Natural killer cell (primary cell): ENCODE measurements at regions not wholly inside any gene's neighbourhood (a gene's known extent, or its start where the extent isn't known, plus 50 kb on each side); places are given as distances from the start of the nearest gene placed in this dataset.

Experiments
- ATAC-seq, 3 donors: fragments of 150-1000 bp in 2 of 3; fragments of 200-7000 bp in 1 of 3; cut with Tn5 transposase; 1 replicate in 1 of 3; 2 replicates in 2 of 3; pipeline ENCODE4 v1.10.0; 2021; ENCODE audit warnings: mild to moderate bottlenecking in 2 of 3, moderate library complexity in 2 of 3
- DNase-seq, 2 donors: peaks; one replicate each; pipeline versions ENCODE4 v3.0.0 to v3.0.0-alpha.2; 2013 to 2021; ENCODE audit warnings: mixed read lengths in 1 of 2
- H3K27ac ChIP-seq: one replicate; pipeline ENCODE4 v1.5.1; 2013; ENCODE audit warnings: mild to moderate bottlenecking, low read length
- H3K27me3 ChIP-seq: one replicate; pipeline ENCODE4 v1.6.1; 2013; ENCODE audit warnings: low read length; ENCODE audit not compliant: control insufficient read depth, insufficient read depth
- H3K36me3 ChIP-seq: one replicate; pipeline ENCODE4 v1.6.1; 2013; ENCODE audit warnings: low read length; ENCODE audit not compliant: control insufficient read depth, insufficient read depth
- H3K4me1 ChIP-seq: one replicate; pipeline ENCODE4 v1.6.1; 2013; ENCODE audit warnings: low read length; ENCODE audit not compliant: control insufficient read depth, insufficient read depth
- H3K4me3 ChIP-seq: one replicate; pipeline ENCODE4 v1.5.1; 2013; ENCODE audit warnings: low read length
- H3K9me3 ChIP-seq: one replicate; pipeline ENCODE4 v1.6.1; 2013; ENCODE audit warnings: low read length; ENCODE audit not compliant: control insufficient read depth, insufficient read depth
- H3K27ac Mint-ChIP-seq, 2 donors: one replicate each; pipeline ENCODE4 v1.8.0; 2022; ENCODE audit warnings: mild to moderate bottlenecking in 2 of 2, mixed read lengths in 2 of 2, moderate library complexity in 1 of 2
- H3K27me3 Mint-ChIP-seq, 2 donors: one replicate each; pipeline ENCODE4 v1.8.0; 2022; ENCODE audit warnings: low read depth in 2 of 2, mixed read lengths in 2 of 2
- H3K36me3 Mint-ChIP-seq: one replicate; pipeline ENCODE4 v1.8.0; 2022; ENCODE audit warnings: mixed read lengths
- H3K4me1 Mint-ChIP-seq, 2 donors: one replicate each; pipeline ENCODE4 v1.8.0; 2022; ENCODE audit warnings: mixed read lengths in 2 of 2
- H3K4me3 Mint-ChIP-seq: one replicate; pipeline ENCODE4 v1.8.0; 2022; ENCODE audit warnings: mild to moderate bottlenecking, moderate library complexity, mixed read lengths
- H3K9me3 Mint-ChIP-seq, 2 donors: one replicate each; pipeline ENCODE4 v1.8.0; 2022; ENCODE audit warnings: mixed read lengths in 2 of 2
- WGBS: methylation state at CpG from one replicate; pipeline ENCODE4 v1.1.7; 2013; ENCODE audit warnings: missing lambda C conversion rate; ENCODE audit not compliant: insufficient coverage; 5-methylcytosine and 5-hydroxymethylcytosine counted together
- intact Hi-C: fragments of 100-400 bp; cut with micrococcal nuclease; formaldehyde crosslinking; loops from one replicate; pipeline ENCODE4 v1.14.2; 2022
- TF ChIP-seq, protein P1 (sequence below): fragments of 200-600 bp; IDR thresholded peaks from one replicate; pipeline ENCODE4 v1.8.0; 2022; ENCODE audit warnings: antibody characterized with exemption

DNA sequence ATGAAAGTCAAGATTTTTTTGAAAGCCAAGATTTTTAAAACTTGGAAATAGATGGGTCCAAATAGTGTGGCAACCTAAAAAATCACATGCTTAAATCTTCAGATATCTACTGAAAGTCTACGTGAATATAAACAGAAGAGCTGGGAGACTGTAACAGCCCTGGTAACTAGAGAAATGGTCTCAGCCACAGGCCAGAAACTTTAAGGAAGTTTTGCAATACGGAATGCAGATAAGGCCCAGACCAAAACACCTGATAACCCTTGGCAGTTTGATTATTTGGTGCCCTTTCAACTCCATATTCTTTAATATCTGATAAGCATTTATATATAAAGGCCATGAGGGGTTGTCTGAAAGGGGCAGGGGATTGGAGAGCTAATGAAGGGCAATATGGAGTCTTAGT lies 537.3 kb upstream of the TGFBR2 start:
- DNase-seq (no peak), ATAC-seq (no peak)
- H3K4me3 Mint-ChIP-seq, result no peak overlapping the region
- Histone ChIP-seq H3K4me3 (no peak overlapping the region), H3K27ac (no peak overlapping the region), H3K4me1 (no peaks in the 10 kb centered on the region), H3K9me3 (no peaks in the 10 kb centered on the region), H3K27me3 (no peaks in the 10 kb centered on the region), H3K36me3 (no peaks in the 10 kb centered on the region)
- TF ChIP-seq, protein P1, sequence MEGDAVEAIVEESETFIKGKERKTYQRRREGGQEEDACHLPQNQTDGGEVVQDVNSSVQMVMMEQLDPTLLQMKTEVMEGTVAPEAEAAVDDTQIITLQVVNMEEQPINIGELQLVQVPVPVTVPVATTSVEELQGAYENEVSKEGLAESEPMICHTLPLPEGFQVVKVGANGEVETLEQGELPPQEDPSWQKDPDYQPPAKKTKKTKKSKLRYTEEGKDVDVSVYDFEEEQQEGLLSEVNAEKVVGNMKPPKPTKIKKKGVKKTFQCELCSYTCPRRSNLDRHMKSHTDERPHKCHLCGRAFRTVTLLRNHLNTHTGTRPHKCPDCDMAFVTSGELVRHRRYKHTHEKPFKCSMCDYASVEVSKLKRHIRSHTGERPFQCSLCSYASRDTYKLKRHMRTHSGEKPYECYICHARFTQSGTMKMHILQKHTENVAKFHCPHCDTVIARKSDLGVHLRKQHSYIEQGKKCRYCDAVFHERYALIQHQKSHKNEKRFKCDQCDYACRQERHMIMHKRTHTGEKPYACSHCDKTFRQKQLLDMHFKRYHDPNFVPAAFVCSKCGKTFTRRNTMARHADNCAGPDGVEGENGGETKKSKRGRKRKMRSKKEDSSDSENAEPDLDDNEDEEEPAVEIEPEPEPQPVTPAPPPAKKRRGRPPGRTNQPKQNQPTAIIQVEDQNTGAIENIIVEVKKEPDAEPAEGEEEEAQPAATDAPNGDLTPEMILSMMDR, result no peak
- no peak overlapping the region for H3K27ac Mint-ChIP-seq
- WGBS, result 63% methylated on average over 2 of the region's 2 CpGs
- H3K36me3 Mint-ChIP-seq, result no peaks in the 10 kb centered on the region
- H3K4me1 Mint-ChIP-seq, result no peaks in the 10 kb centered on the region
- intact Hi-C loops, result no loop called here
- peaks cover 7 to 14% of the 10 kb centered on the region in 2 donors for H3K27me3 Mint-ChIP-seq
- peaks cover 0 to 2% of the 10 kb centered on the region in 2 donors for H3K9me3 Mint-ChIP-seq

DNA sequence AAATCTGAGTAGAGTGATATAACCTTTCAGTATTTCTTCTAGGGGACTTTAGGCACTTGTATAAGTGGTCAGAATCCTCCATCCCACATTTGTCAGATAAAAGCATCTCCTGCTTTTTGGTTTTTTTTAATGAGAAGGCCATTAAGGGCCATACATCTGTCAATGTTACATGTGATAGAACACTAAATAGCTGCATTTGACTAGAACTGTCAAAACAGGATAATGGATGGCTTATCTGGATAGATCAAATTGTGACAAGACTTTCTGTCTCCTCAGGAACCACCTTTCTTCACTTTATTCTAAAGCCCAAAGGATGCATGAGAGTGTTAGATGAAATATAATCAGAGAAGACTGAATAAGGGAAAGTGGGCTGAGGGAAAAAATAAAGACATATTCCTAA lies 533.4 kb upstream of the TGFBR2 start:
- no peaks in the 10 kb centered on the region for H3K9me3 Mint-ChIP-seq
- no peaks in the 10 kb centered on the region for H3K4me1 Mint-ChIP-seq
- Histone ChIP-seq H3K4me3 (no peak overlapping the region), H3K9me3 (no peaks in the 10 kb centered on the region), H3K36me3 (no peaks in the 10 kb centered on the region), H3K4me1 (no peaks in the 10 kb centered on the region), H3K27me3 (no peaks in the 10 kb centered on the region), H3K27ac (no peak overlapping the region)
- no peak overlapping the region for H3K27ac Mint-ChIP-seq
- TF ChIP-seq, protein P1, result no peak
- no peak for DNase-seq
- intact Hi-C loops, result no loop called here
- H3K27me3 Mint-ChIP-seq, result peaks cover 4 to 7% of the 10 kb centered on the region in 2 donors
- ATAC-seq, result no peak
- no peak overlapping the region for H3K4me3 Mint-ChIP-seq
- no peaks in the 10 kb centered on the region for H3K36me3 Mint-ChIP-seq

DNA sequence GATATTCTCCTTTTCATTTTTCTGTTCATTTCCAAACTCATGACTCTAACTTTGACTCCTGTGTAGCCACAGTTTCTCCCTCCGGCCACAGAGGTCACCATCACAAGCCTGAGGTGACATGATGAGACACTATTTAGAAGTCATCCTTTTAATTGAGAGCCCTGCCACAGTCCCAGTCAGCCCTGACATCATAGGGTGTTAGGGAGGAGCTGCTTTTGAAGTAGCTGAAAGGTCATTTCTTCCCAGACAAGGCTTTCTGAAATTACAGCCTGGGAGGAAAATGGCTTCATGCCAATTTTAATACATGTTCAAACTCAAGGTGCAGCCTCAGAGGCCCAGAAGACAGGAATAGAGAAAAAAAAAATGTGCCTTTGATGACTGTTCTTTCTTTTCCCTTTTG lies 532.8 kb upstream of the TGFBR2 start:
- no peaks in the 10 kb centered on the region for H3K9me3 ChIP-seq
- H3K27me3 Mint-ChIP-seq, result peaks cover 4 to 7% of the 10 kb centered on the region in 2 donors
- no peak overlapping the region for H3K4me3 Mint-ChIP-seq
- H3K4me1 ChIP-seq, result no peaks in the 10 kb centered on the region
- H3K27ac Mint-ChIP-seq, result no peak overlapping the region
- WGBS, result 74% methylated on average over 1 of the region's 1 CpG
- H3K4me1 Mint-ChIP-seq, result no peaks in the 10 kb centered on the region
- no peak for ATAC-seq
- H3K27ac ChIP-seq, result no peak overlapping the region
- no peak for DNase-seq
- no peak overlapping the region for H3K4me3 ChIP-seq
- no peaks in the 10 kb centered on the region for H3K36me3 Mint-ChIP-seq
- no peaks in the 10 kb centered on the region for H3K9me3 Mint-ChIP-seq
- H3K27me3 ChIP-seq, result no peaks in the 10 kb centered on the region
- TF ChIP-seq, protein P1, result no peak
- H3K36me3 ChIP-seq, result no peaks in the 10 kb centered on the region
- intact Hi-C loops, result no loop called here

DNA sequence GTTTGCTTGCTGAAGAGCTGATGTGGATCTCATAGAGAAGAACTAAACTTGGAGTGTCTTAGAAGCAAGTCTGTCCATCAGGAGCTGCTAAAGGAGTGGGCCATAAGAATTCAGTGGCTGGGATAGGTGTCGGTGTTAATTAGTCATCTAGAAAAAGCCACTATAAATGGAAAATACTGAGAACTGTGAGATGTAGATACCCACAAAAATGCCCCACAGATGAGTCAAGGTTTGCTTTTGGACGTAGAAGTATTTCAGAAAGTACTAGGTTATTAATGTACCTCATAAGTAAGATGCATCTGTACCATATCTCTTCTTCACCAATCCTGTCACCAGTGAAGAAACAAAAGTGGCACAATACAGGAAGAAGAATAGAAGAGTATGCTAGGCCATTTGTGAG lies 530.9 kb upstream of the TGFBR2 start:
- ATAC-seq (no peak), DNase-seq (no peak)
- 60% methylated on average over 1 of the region's 2 CpGs for WGBS
- Mint-ChIP-seq H3K27me3 (peaks cover 0 to 4% of the 10 kb centered on the region in 2 donors), H3K27ac (no peak overlapping the region), H3K9me3 (no peaks in the 10 kb centered on the region), H3K4me3 (no peak overlapping the region), H3K4me1 (no peaks in the 10 kb centered on the region), H3K36me3 (no peaks in the 10 kb centered on the region)
- Histone ChIP-seq H3K27me3 (no peaks in the 10 kb centered on the region), H3K4me1 (no peaks in the 10 kb centered on the region), H3K9me3 (no peaks in the 10 kb centered on the region), H3K4me3 (no peak overlapping the region), H3K36me3 (no peaks in the 10 kb centered on the region), H3K27ac (no peak overlapping the region)
- TF ChIP-seq, protein P1, result no peak
- intact Hi-C loops, result no loop called here
